Upper lobe of right lung (tissue), 1 donor: ENCODE measurements at regions not wholly inside any gene's neighbourhood (a gene's known extent, or its start where the extent isn't known, plus 50 kb on each side); places are given as distances from the start of the nearest gene placed in this dataset.

ENCODE experiments used
- ATAC-seq: fragments of 200-7000 bp; cut with Tn5 transposase; one replicate; pipeline ENCODE4 v1.9.1; 2020; ENCODE audit warnings: mild to moderate bottlenecking, moderate library complexity
- DNase-seq: peaks from one replicate; pipeline ENCODE4 v3.0.0-alpha.2; 2020
- H3K27ac ChIP-seq: fragments of 200-600 bp; one replicate; pipeline ENCODE4 v1.8.0; 2022
- H3K27me3 ChIP-seq: fragments of 200-600 bp; one replicate; pipeline ENCODE4 v1.8.0; 2022; ENCODE audit warnings: mild to moderate bottlenecking
- H3K36me3 ChIP-seq: fragments of 200-600 bp; one replicate; pipeline ENCODE4 v1.8.0; 2022
- H3K4me1 ChIP-seq: fragments of 200-600 bp; one replicate; pipeline ENCODE4 v1.8.0; 2022
- H3K4me3 ChIP-seq: fragments of 200-600 bp; one replicate; pipeline ENCODE4 v1.8.0; 2022; ENCODE audit warnings: mild to moderate bottlenecking
- H3K9me3 ChIP-seq: fragments of 200-600 bp; one replicate; pipeline ENCODE4 v1.8.0; 2022
- CTCF ChIP-seq: fragments of 200-600 bp; IDR thresholded peaks from one replicate; pipeline ENCODE4 v1.8.0; 2022; ENCODE audit warnings: antibody characterized with exemption
- intact Hi-C: fragments of 100-400 bp; cut with DNase I; formaldehyde crosslinking; loops from one replicate; pipeline ENCODE4 v1.11.0; 2022
- donor health status: DM: no; HTN: yes; CAD: no; lungs with severe emphysema.

- Histone ChIP-seq H3K9me3 (no peaks in the 10 kb centered on the region), H3K4me3 (no peak overlapping the region), H3K27me3 (no peaks in the 10 kb centered on the region), H3K4me1 (no peaks in the 10 kb centered on the region), H3K36me3 (no peaks in the 10 kb centered on the region), H3K27ac (no peak overlapping the region)
- no peak for TF ChIP-seq CTCF
- ATAC-seq (no peak), DNase-seq (no peak)
- intact Hi-C loops: no loop called here
Observed at GRCh38 chr5:175163586-175164275, 280.3 kb downstream of the DRD1 start.

- intact Hi-C loops: no loop called here
- H3K36me3 ChIP-seq: no peaks in the 10 kb centered on the region
- no peaks in the 10 kb centered on the region for H3K27me3 ChIP-seq
- H3K27ac ChIP-seq: no peak overlapping the region
- no peaks in the 10 kb centered on the region for H3K9me3 ChIP-seq
- no peak for TF ChIP-seq CTCF
- DNase-seq (no peak), ATAC-seq (no peak)
- H3K4me3 ChIP-seq: no peak overlapping the region
- H3K4me1 ChIP-seq: no peaks in the 10 kb centered on the region
Observed at GRCh38 chr5:175162036-175162435, 281.9 kb downstream of the DRD1 start.

GRCh38 chr5:175159956-175160355 lies 284.0 kb downstream of the DRD1 start:
- ATAC-seq (no peak), DNase-seq (no peak)
- Histone ChIP-seq H3K4me1 (no peaks in the 10 kb centered on the region), H3K36me3 (no peaks in the 10 kb centered on the region), H3K9me3 (no peaks in the 10 kb centered on the region), H3K4me3 (no peak overlapping the region), H3K27ac (no peak overlapping the region), H3K27me3 (no peaks in the 10 kb centered on the region)
- intact Hi-C loops: no loop called here
- no peak for TF ChIP-seq CTCF

DNA sequence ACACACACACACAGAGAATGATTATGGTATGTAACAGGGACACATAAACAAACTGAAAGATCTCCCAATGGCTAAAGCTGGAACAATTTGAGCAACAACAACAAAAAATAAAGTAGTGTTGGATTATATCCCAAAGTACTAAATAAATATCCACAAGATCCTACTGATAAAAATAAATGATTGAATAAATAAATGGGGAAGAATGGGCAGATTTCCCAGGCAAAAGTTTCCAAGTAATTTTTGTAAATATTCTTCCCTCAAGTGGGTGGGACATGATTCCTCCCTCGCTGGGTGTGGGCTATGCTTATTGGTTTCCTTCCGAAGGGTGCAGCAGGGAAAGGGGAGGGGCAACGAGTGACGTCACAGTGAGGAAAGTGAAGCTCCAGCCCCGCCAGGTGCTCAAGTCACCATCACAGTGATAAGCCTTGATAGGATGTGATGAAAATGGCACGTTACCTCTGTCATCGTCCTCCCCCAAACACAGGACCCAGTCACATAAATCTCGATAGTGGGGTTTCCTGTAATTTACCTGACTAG lies 295.3 kb downstream of the DRD1 start:
- H3K36me3 ChIP-seq: no peaks in the 10 kb centered on the region
- intact Hi-C loops: no loop called here
- peaks cover 9% of the 10 kb centered on the region for H3K9me3 ChIP-seq
- no peak for DNase-seq
- no peak for ATAC-seq
- no peaks in the 10 kb centered on the region for H3K27me3 ChIP-seq
- no peak overlapping the region for H3K4me3 ChIP-seq
- no peaks in the 10 kb centered on the region for H3K4me1 ChIP-seq
- no peak overlapping the region for H3K27ac ChIP-seq
- TF ChIP-seq CTCF: no peak

GRCh38 chr5:175146733-175147132 lies 297.2 kb downstream of the DRD1 start:
- Histone ChIP-seq H3K4me3 (no peak overlapping the region), H3K27ac (no peak overlapping the region), H3K27me3 (no peaks in the 10 kb centered on the region), H3K4me1 (no peaks in the 10 kb centered on the region), H3K36me3 (no peaks in the 10 kb centered on the region), H3K9me3 (peaks cover 9% of the 10 kb centered on the region)
- no peak for TF ChIP-seq CTCF
- intact Hi-C loops: no loop called here
- ATAC-seq: no peak
- no peak for DNase-seq
